H9 (cell line): ENCODE measurements at regions not wholly inside any gene's neighbourhood (a gene's known extent, or its start where the extent isn't known, plus 50 kb on each side); places are given as distances from the start of the nearest gene placed in this dataset.

Source experiments
- DNase-seq: peaks from one replicate; pipeline ENCODE4 v3.0.0-alpha.2; 2017
- H2AFZ ChIP-seq: one replicate; pipeline ENCODE4 v1.6.1; 2013; ENCODE audit warnings: mild to moderate bottlenecking, low read length, control low read depth, moderate library complexity
- H2AK5ac ChIP-seq: 2 replicates; pipeline ENCODE4 v1.6.1; 2013; ENCODE audit warnings: low read length, control low read depth, mixed read lengths; ENCODE audit not compliant: insufficient read length
- H2BK120ac ChIP-seq: one replicate; pipeline ENCODE4 v1.6.1; 2013; ENCODE audit warnings: low read depth, mild to moderate bottlenecking, low read length, control low read depth, inconsistent platforms; ENCODE audit not compliant: poor library complexity, severe bottlenecking
- H2BK12ac ChIP-seq: 2 replicates; pipeline ENCODE4 v1.6.1; 2013; ENCODE audit warnings: low read length, control low read depth, mixed read lengths, low read depth; ENCODE audit not compliant: insufficient read length
- H2BK15ac ChIP-seq: 2 replicates; pipeline ENCODE4 v1.6.1; 2013; ENCODE audit warnings: low read depth, low read length, control low read depth
- H2BK20ac ChIP-seq: one replicate; pipeline ENCODE4 v1.6.1; 2013; ENCODE audit warnings: low read depth, mild to moderate bottlenecking, low read length, control low read depth, inconsistent platforms; ENCODE audit not compliant: poor library complexity, severe bottlenecking
- H2BK5ac ChIP-seq: 2 replicates; pipeline ENCODE4 v1.6.1; 2013; ENCODE audit warnings: low read length, control low read depth, mixed read lengths; ENCODE audit not compliant: insufficient read length
- H3K14ac ChIP-seq: 2 replicates; pipeline ENCODE4 v1.6.1; 2013; ENCODE audit warnings: low read length, control low read depth; ENCODE audit not compliant: insufficient read depth
- H3K18ac ChIP-seq: 2 replicates; pipeline ENCODE4 v1.6.1; 2013; ENCODE audit warnings: low read depth, mild to moderate bottlenecking, mixed read lengths, low read length, control low read depth; ENCODE audit not compliant: insufficient read length
- H3K23ac ChIP-seq: 2 replicates; pipeline ENCODE4 v1.6.1; 2013; ENCODE audit warnings: low read length, control low read depth, mixed read lengths, low read depth; ENCODE audit not compliant: insufficient read length
- H3K23me2 ChIP-seq: 2 replicates; pipeline ENCODE4 v1.6.1; 2013; ENCODE audit warnings: low read depth, mild to moderate bottlenecking, mixed read lengths, low read length, control low read depth; ENCODE audit not compliant: insufficient read length, poor library complexity, severe bottlenecking
- H3K27ac ChIP-seq: 2 replicates; pipeline ENCODE4 v1.5.1; 2013; ENCODE audit warnings: low read length, control low read depth, mixed read lengths, low read depth; ENCODE audit not compliant: insufficient read length
- H3K27me3 ChIP-seq: 2 replicates; pipeline ENCODE4 v1.6.1; 2013; ENCODE audit warnings: low read length, control low read depth, inconsistent platforms; ENCODE audit not compliant: insufficient read depth
- H3K4ac ChIP-seq: 2 replicates; pipeline ENCODE4 v1.6.1; 2013; ENCODE audit warnings: low read depth, mild to moderate bottlenecking, control low read depth, inconsistent platforms, low read length, moderate library complexity
- H3K4me1 ChIP-seq: 2 replicates; pipeline ENCODE4 v1.6.1; 2013; ENCODE audit warnings: low read length, control low read depth, inconsistent platforms; ENCODE audit not compliant: insufficient read depth
- H3K4me2 ChIP-seq: 2 replicates; pipeline ENCODE4 v1.6.1; 2013; ENCODE audit warnings: low read length, control low read depth, mixed read lengths; ENCODE audit not compliant: insufficient read length, insufficient read depth
- H3K56ac ChIP-seq: 2 replicates; pipeline ENCODE4 v1.6.1; 2013; ENCODE audit warnings: low read depth, mild to moderate bottlenecking, mixed read lengths, low read length, control low read depth; ENCODE audit not compliant: insufficient read length
- H3K79me1 ChIP-seq: 2 replicates; pipeline ENCODE4 v1.6.1; 2013; ENCODE audit warnings: low read depth, mild to moderate bottlenecking, moderate library complexity, low read length, control low read depth, inconsistent platforms; ENCODE audit not compliant: insufficient read depth, poor library complexity, severe bottlenecking
- H3K79me2 ChIP-seq: 2 replicates; pipeline ENCODE4 v1.6.1; 2013; ENCODE audit warnings: low read length, control low read depth, inconsistent platforms; ENCODE audit not compliant: insufficient read depth
- H3K9ac ChIP-seq: 2 replicates; pipeline ENCODE4 v1.6.1; 2013; ENCODE audit warnings: low read length, control low read depth, mixed read lengths; ENCODE audit not compliant: insufficient read length; ENCODE audit errors: extremely low read depth
- H3K9me3 ChIP-seq: one replicate; pipeline ENCODE4 v1.6.1; 2013; ENCODE audit warnings: low read depth, low read length, inconsistent platforms; ENCODE audit not compliant: control insufficient read depth
- H3T11ph ChIP-seq: one replicate; pipeline ENCODE4 v1.6.1; 2013; ENCODE audit warnings: mild to moderate bottlenecking, low read length, control low read depth, inconsistent platforms
- H4K20me1 ChIP-seq: one replicate; pipeline ENCODE4 v1.6.1; 2013; ENCODE audit not compliant: control insufficient read depth, insufficient read length, insufficient read depth
- H4K5ac ChIP-seq: 2 replicates; pipeline ENCODE4 v1.6.1; 2013; ENCODE audit warnings: low read depth, mild to moderate bottlenecking, mixed read lengths, low read length, control low read depth; ENCODE audit not compliant: insufficient read length
- H4K8ac ChIP-seq: replicated peaks from 2 replicates; pipeline ENCODE4 v1.6.1; 2013; ENCODE audit warnings: low read length, control low read depth, mixed read lengths, low read depth; ENCODE audit not compliant: insufficient read length
- H4K91ac ChIP-seq: 2 replicates; pipeline ENCODE4 v1.6.1; 2013; ENCODE audit warnings: low read depth, mild to moderate bottlenecking, moderate library complexity, mixed read lengths, low read length, control low read depth; ENCODE audit not compliant: insufficient read length
- H3K27ac Mint-ChIP-seq, 3 experiments: 2 replicates in 2 of 3; 3 replicates in 1 of 3; pipeline ENCODE4 v1.8.0; 2020 to 2021; ENCODE audit warnings: mixed read lengths in 3 of 3, mild to moderate bottlenecking in 1 of 3, moderate library complexity in 1 of 3
- H3K27me3 Mint-ChIP-seq: 2 replicates; pipeline ENCODE4 v1.8.0; 2021; ENCODE audit warnings: low read depth, mild to moderate bottlenecking, moderate library complexity, mixed read lengths
- H3K36me3 Mint-ChIP-seq, 3 experiments: 2 replicates in 2 of 3; 3 replicates in 1 of 3; pipeline ENCODE4 v1.8.0; 2020 to 2021; ENCODE audit warnings: low read depth in 3 of 3, mixed read lengths in 3 of 3; ENCODE audit not compliant: insufficient read depth in 1 of 3
- H3K4me1 Mint-ChIP-seq, 2 experiments: 2 replicates each; pipeline ENCODE4 v1.8.0; 2020; ENCODE audit warnings: mixed read lengths in 2 of 2
- H3K4me3 Mint-ChIP-seq, 2 experiments: 2 replicates in 1 of 2; 3 replicates in 1 of 2; pipeline ENCODE4 v1.8.0; 2020 to 2021; ENCODE audit warnings: mild to moderate bottlenecking in 2 of 2, mixed read lengths in 2 of 2, moderate library complexity in 1 of 2
- H3K9me3 Mint-ChIP-seq, 2 experiments: 2 replicates in 1 of 2; 3 replicates in 1 of 2; pipeline ENCODE4 v1.8.0; 2020; ENCODE audit warnings: mild to moderate bottlenecking in 2 of 2, mixed read lengths in 2 of 2, moderate library complexity in 1 of 2
- CTCF ChIP-seq: fragments of 200-600 bp; sonication (generic); conservative IDR thresholded peaks from 3 replicates; pipeline ENCODE4 v1.8.0; 2021; ENCODE audit warnings: antibody characterized with exemption, mild to moderate bottlenecking
- WGBS: extraction: QIAGEN DNeasy Blood & Tissue Kit; methylation state at CpG from one replicate; pipeline ENCODE4 v1.1.7; 2013; ENCODE audit warnings: missing lambda C conversion rate, low lambda C conversion rate, mixed read lengths; ENCODE audit not compliant: insufficient read length; ENCODE audit errors: extremely low coverage; 5-methylcytosine and 5-hydroxymethylcytosine counted together

GRCh38 chr13:38602266-38602665, 84.6 kb upstream of the FREM2 start:
- Histone ChIP-seq H3K27ac (no peak overlapping the region), H3K9ac (no peak overlapping the region), H4K20me1 (no peaks in the 10 kb centered on the region), H3T11ph (no peak overlapping the region), H4K8ac (no peak overlapping the region), H3K23ac (no peak overlapping the region), H2AK5ac (no peak overlapping the region), H3K79me1 (no peaks in the 10 kb centered on the region), H3K18ac (no peak overlapping the region), H3K9me3 (no peaks in the 10 kb centered on the region), H4K5ac (no peak overlapping the region), H2BK20ac (no peak overlapping the region), H3K4ac (no peak overlapping the region), H3K4me2 (no peak overlapping the region), H2BK15ac (no peak overlapping the region), H3K23me2 (no peaks in the 10 kb centered on the region), H3K27me3 (no peaks in the 10 kb centered on the region), H2BK5ac (no peak overlapping the region), H2BK12ac (no peak overlapping the region), H3K14ac (no peak overlapping the region), H2BK120ac (no peak overlapping the region), H4K91ac (no peak overlapping the region), H3K79me2 (no peaks in the 10 kb centered on the region), H2AFZ (no peak overlapping the region), H3K56ac (no peak overlapping the region), H3K4me1 (peaks cover 5% of the 10 kb centered on the region; the same call in 1 of the 2 replicates)
- DNase-seq = no peak
- H3K27ac Mint-ChIP-seq = no peak overlapping the region
- WGBS = no CpG with 5 or more reads among the region's 6 CpGs
- no peak for TF ChIP-seq CTCF
- H3K4me3 Mint-ChIP-seq = no peak overlapping the region
- no peaks in the 10 kb centered on the region for H3K9me3 Mint-ChIP-seq
- no peaks in the 10 kb centered on the region for H3K36me3 Mint-ChIP-seq
- H3K4me1 Mint-ChIP-seq = peaks cover 5 to 14% of the 10 kb centered on the region in 2 experiments
- H3K27me3 Mint-ChIP-seq = no peaks in the 10 kb centered on the region
